H1 (cell line): ENCODE measurements at regions not wholly inside any gene's neighbourhood (a gene's known extent, or its start where the extent isn't known, plus 50 kb on each side); places are given as distances from the start of the nearest gene placed in this dataset.

Source experiments
- EZH2 ChIP-seq: fragments of 200-600 bp; sonication (generic); IDR thresholded peaks from 2 replicates; pipeline ENCODE4 v1.7.1; 2012; ENCODE audit warnings: low read depth, mild to moderate bottlenecking, moderate library complexity, low read length, inconsistent platforms; ENCODE audit not compliant: severe bottlenecking
- GABPA ChIP-seq: IDR thresholded peaks from 2 replicates; pipeline ENCODE4 v1.6.1; 2011; ENCODE audit warnings: mild to moderate bottlenecking, low read length, moderate library complexity, borderline replicate concordance; ENCODE audit not compliant: insufficient read depth
- MAX ChIP-seq: IDR thresholded peaks from 2 replicates; pipeline ENCODE4 v1.6.1; 2012; ENCODE audit warnings: inconsistent platforms
- POLR2AphosphoS5 ChIP-seq: IDR thresholded peaks from 2 replicates; pipeline ENCODE4 v1.6.1; 2011; ENCODE audit warnings: low read depth, low read length
- RBBP5 ChIP-seq: IDR thresholded peaks from 2 replicates; pipeline ENCODE4 v1.7.1; 2012; ENCODE audit warnings: low read depth, mild to moderate bottlenecking, inconsistent platforms, low read length, moderate library complexity, borderline replicate concordance
- SIN3A ChIP-seq, 2 experiments: IDR thresholded peaks in 1 of 2; conservative IDR thresholded peaks in 1 of 2; 2 replicates each; pipeline ENCODE4 v1.6.1; 2011 to 2012; ENCODE audit warnings: low read length in 2 of 2, improper control_type of control experiment in 1 of 2, low read depth in 1 of 2, mild to moderate bottlenecking in 1 of 2
- SP4 ChIP-seq: IDR thresholded peaks from 2 replicates; pipeline ENCODE4 v1.6.1; 2012; ENCODE audit warnings: low read length, inconsistent platforms
- TF ChIP-seq, protein P1 (sequence below): fragments of 300-600 bp; sonication (generic); IDR thresholded peaks from 2 replicates; pipeline ENCODE4 v1.7.1; 2012; ENCODE audit warnings: low read length, moderate library complexity, mild to moderate bottlenecking, inconsistent platforms; ENCODE audit not compliant: insufficient replicate concordance

DNA sequence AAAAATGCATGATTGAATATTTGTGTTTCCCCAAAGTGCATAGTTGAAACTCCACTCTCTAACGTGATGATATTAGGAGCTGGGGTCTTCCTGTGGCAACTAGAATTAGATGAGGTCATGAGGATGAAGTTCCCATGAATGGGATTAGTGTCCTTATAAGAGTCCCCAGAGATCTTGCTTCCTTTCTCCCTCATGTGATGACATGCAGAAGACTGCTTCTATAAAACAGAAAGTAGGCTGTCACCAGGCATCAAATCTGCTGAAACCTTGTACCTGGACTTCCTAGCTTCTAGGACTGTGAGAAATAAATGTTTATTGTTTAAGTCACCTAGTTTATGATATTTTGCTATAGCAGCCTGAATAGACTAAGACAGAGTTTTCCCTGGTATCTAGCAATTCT is 586.5 kb upstream of the EPHA7 start (continued):
- TF ChIP-seq, protein P1, sequence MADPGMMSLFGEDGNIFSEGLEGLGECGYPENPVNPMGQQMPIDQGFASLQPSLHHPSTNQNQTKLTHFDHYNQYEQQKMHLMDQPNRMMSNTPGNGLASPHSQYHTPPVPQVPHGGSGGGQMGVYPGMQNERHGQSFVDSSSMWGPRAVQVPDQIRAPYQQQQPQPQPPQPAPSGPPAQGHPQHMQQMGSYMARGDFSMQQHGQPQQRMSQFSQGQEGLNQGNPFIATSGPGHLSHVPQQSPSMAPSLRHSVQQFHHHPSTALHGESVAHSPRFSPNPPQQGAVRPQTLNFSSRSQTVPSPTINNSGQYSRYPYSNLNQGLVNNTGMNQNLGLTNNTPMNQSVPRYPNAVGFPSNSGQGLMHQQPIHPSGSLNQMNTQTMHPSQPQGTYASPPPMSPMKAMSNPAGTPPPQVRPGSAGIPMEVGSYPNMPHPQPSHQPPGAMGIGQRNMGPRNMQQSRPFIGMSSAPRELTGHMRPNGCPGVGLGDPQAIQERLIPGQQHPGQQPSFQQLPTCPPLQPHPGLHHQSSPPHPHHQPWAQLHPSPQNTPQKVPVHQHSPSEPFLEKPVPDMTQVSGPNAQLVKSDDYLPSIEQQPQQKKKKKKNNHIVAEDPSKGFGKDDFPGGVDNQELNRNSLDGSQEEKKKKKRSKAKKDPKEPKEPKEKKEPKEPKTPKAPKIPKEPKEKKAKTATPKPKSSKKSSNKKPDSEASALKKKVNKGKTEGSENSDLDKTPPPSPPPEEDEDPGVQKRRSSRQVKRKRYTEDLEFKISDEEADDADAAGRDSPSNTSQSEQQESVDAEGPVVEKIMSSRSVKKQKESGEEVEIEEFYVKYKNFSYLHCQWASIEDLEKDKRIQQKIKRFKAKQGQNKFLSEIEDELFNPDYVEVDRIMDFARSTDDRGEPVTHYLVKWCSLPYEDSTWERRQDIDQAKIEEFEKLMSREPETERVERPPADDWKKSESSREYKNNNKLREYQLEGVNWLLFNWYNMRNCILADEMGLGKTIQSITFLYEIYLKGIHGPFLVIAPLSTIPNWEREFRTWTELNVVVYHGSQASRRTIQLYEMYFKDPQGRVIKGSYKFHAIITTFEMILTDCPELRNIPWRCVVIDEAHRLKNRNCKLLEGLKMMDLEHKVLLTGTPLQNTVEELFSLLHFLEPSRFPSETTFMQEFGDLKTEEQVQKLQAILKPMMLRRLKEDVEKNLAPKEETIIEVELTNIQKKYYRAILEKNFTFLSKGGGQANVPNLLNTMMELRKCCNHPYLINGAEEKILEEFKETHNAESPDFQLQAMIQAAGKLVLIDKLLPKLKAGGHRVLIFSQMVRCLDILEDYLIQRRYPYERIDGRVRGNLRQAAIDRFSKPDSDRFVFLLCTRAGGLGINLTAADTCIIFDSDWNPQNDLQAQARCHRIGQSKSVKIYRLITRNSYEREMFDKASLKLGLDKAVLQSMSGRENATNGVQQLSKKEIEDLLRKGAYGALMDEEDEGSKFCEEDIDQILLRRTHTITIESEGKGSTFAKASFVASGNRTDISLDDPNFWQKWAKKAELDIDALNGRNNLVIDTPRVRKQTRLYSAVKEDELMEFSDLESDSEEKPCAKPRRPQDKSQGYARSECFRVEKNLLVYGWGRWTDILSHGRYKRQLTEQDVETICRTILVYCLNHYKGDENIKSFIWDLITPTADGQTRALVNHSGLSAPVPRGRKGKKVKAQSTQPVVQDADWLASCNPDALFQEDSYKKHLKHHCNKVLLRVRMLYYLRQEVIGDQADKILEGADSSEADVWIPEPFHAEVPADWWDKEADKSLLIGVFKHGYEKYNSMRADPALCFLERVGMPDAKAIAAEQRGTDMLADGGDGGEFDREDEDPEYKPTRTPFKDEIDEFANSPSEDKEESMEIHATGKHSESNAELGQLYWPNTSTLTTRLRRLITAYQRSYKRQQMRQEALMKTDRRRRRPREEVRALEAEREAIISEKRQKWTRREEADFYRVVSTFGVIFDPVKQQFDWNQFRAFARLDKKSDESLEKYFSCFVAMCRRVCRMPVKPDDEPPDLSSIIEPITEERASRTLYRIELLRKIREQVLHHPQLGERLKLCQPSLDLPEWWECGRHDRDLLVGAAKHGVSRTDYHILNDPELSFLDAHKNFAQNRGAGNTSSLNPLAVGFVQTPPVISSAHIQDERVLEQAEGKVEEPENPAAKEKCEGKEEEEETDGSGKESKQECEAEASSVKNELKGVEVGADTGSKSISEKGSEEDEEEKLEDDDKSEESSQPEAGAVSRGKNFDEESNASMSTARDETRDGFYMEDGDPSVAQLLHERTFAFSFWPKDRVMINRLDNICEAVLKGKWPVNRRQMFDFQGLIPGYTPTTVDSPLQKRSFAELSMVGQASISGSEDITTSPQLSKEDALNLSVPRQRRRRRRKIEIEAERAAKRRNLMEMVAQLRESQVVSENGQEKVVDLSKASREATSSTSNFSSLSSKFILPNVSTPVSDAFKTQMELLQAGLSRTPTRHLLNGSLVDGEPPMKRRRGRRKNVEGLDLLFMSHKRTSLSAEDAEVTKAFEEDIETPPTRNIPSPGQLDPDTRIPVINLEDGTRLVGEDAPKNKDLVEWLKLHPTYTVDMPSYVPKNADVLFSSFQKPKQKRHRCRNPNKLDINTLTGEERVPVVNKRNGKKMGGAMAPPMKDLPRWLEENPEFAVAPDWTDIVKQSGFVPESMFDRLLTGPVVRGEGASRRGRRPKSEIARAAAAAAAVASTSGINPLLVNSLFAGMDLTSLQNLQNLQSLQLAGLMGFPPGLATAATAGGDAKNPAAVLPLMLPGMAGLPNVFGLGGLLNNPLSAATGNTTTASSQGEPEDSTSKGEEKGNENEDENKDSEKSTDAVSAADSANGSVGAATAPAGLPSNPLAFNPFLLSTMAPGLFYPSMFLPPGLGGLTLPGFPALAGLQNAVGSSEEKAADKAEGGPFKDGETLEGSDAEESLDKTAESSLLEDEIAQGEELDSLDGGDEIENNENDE, result no peak
- TF ChIP-seq RBBP5 (no peak), MAX (no peak), EZH2 (no peak), SIN3A (conservative IDR thresholded peaks at IDR 0.05 in 1 of 2, IDR thresholded peaks at IDR 0.05 in 1 of 2; ENCODE audit: low read depth in 1 of 2, low read length in 2 of 2) (no peak), SP4 (no peak), POLR2AphosphoS5 (no peak), GABPA (no peak)
